ENCODE measurements at regions not wholly inside any gene's neighbourhood (a gene's known extent, or its start where the extent isn't known, plus 50 kb on each side); places are given as distances from the start of the nearest gene placed in this dataset.

DNA sequence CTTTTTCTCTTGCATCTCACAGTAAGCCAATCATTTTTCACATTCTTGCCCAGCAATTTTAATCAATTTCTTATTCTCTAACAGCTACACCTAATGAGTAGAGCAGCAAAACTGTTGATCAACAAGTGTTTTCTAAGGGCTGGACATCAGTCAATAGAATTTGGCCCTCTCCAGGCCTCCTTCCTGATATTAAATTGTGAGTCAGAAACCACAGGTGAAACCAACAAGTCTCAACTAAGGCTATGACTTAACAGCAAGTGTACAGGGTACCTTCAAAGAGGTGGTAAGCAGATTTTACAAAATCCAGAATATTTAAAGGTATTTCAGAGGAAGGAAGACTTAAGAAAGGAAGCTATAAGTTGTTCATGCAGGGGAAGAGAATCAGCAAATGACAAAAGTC lies 156.5 kb upstream of the ARHGAP24 start:
- TF ChIP-seq, protein P1, sequence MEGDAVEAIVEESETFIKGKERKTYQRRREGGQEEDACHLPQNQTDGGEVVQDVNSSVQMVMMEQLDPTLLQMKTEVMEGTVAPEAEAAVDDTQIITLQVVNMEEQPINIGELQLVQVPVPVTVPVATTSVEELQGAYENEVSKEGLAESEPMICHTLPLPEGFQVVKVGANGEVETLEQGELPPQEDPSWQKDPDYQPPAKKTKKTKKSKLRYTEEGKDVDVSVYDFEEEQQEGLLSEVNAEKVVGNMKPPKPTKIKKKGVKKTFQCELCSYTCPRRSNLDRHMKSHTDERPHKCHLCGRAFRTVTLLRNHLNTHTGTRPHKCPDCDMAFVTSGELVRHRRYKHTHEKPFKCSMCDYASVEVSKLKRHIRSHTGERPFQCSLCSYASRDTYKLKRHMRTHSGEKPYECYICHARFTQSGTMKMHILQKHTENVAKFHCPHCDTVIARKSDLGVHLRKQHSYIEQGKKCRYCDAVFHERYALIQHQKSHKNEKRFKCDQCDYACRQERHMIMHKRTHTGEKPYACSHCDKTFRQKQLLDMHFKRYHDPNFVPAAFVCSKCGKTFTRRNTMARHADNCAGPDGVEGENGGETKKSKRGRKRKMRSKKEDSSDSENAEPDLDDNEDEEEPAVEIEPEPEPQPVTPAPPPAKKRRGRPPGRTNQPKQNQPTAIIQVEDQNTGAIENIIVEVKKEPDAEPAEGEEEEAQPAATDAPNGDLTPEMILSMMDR (IDR thresholded peaks at IDR 0.05; ENCODE audit: low read depth, low read length, missing input control): no peak
- TF ChIP-seq YY1 (IDR thresholded peaks at IDR 0.05) (no peak), TAF1 (conservative IDR thresholded peaks at IDR 0.05) (no peak), EGR1 (IDR thresholded peaks at IDR 0.05; ENCODE audit: low read depth in 2 of 2) (no peak), HNF4A (conservative IDR thresholded peaks at IDR 0.05) (no peak), SP1 (IDR thresholded peaks at IDR 0.05) (no peak), JUND (IDR thresholded peaks at IDR 0.05) (no peak), HNF4G (IDR thresholded peaks at IDR 0.05) (no peak), RAD21 (IDR thresholded peaks at IDR 0.05) (no peak), RXRA (IDR thresholded peaks at IDR 0.05) (no peak)
- TF ChIP-seq, protein P2, sequence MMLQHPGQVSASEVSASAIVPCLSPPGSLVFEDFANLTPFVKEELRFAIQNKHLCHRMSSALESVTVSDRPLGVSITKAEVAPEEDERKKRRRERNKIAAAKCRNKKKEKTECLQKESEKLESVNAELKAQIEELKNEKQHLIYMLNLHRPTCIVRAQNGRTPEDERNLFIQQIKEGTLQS (IDR thresholded peaks at IDR 0.05): no peak
- TF ChIP-seq, protein P3, sequence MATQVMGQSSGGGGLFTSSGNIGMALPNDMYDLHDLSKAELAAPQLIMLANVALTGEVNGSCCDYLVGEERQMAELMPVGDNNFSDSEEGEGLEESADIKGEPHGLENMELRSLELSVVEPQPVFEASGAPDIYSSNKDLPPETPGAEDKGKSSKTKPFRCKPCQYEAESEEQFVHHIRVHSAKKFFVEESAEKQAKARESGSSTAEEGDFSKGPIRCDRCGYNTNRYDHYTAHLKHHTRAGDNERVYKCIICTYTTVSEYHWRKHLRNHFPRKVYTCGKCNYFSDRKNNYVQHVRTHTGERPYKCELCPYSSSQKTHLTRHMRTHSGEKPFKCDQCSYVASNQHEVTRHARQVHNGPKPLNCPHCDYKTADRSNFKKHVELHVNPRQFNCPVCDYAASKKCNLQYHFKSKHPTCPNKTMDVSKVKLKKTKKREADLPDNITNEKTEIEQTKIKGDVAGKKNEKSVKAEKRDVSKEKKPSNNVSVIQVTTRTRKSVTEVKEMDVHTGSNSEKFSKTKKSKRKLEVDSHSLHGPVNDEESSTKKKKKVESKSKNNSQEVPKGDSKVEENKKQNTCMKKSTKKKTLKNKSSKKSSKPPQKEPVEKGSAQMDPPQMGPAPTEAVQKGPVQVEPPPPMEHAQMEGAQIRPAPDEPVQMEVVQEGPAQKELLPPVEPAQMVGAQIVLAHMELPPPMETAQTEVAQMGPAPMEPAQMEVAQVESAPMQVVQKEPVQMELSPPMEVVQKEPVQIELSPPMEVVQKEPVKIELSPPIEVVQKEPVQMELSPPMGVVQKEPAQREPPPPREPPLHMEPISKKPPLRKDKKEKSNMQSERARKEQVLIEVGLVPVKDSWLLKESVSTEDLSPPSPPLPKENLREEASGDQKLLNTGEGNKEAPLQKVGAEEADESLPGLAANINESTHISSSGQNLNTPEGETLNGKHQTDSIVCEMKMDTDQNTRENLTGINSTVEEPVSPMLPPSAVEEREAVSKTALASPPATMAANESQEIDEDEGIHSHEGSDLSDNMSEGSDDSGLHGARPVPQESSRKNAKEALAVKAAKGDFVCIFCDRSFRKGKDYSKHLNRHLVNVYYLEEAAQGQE (IDR thresholded peaks at IDR 0.05): no peak
- TF ChIP-seq, protein P4, sequence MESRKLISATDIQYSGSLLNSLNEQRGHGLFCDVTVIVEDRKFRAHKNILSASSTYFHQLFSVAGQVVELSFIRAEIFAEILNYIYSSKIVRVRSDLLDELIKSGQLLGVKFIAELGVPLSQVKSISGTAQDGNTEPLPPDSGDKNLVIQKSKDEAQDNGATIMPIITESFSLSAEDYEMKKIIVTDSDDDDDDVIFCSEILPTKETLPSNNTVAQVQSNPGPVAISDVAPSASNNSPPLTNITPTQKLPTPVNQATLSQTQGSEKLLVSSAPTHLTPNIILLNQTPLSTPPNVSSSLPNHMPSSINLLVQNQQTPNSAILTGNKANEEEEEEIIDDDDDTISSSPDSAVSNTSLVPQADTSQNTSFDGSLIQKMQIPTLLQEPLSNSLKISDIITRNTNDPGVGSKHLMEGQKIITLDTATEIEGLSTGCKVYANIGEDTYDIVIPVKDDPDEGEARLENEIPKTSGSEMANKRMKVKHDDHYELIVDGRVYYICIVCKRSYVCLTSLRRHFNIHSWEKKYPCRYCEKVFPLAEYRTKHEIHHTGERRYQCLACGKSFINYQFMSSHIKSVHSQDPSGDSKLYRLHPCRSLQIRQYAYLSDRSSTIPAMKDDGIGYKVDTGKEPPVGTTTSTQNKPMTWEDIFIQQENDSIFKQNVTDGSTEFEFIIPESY (IDR thresholded peaks at IDR 0.05): no peak
- TF ChIP-seq, protein P5, sequence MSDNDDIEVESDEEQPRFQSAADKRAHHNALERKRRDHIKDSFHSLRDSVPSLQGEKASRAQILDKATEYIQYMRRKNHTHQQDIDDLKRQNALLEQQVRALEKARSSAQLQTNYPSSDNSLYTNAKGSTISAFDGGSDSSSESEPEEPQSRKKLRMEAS (IDR thresholded peaks at IDR 0.05): no peak
